HL-60 (cell line): ENCODE measurements at regions not wholly inside any gene's neighbourhood (a gene's known extent, or its start where the extent isn't known, plus 50 kb on each side); places are given as distances from the start of the nearest gene placed in this dataset.
"Not testable (repeated sequence)": the region's sequence is repeated elsewhere in the genome, so short reads cannot be mapped to it uniquely, and the experiment has no call there.

Experiments used
- DNase-seq, 2 experiments: peaks; one replicate each; pipeline ENCODE4 v3.0.0-alpha.2; 2010 to 2020; ENCODE audit warnings: low read depth in 1 of 2, low spot score in 1 of 2
- H3K27ac ChIP-seq: fragments of 250-450 bp; sonication (Bioruptor Pico); replicated peaks from 2 replicates; pipeline ENCODE4 v1.5.1; 2020; ENCODE audit warnings: mild to moderate bottlenecking, moderate library complexity
- H3K27me3 ChIP-seq: fragments of 250-450 bp; sonication (Bioruptor Pico); 2 replicates; pipeline ENCODE4 v1.5.1; 2021; ENCODE audit warnings: mild to moderate bottlenecking, moderate library complexity; ENCODE audit not compliant: insufficient read depth, poor library complexity, severe bottlenecking
- H3K4me3 ChIP-seq: replicated peaks from 2 replicates; pipeline ENCODE4 v1.5.1; 2011; ENCODE audit warnings: mild to moderate bottlenecking, control low read depth, low read length; ENCODE audit not compliant: insufficient read depth
- GABPA ChIP-seq: IDR thresholded peaks from 2 replicates; pipeline ENCODE4 v1.6.1; 2012; ENCODE audit warnings: low read depth
- POLR2AphosphoS5 ChIP-seq: IDR thresholded peaks from 2 replicates; pipeline ENCODE4 v1.6.1; 2012; ENCODE audit warnings: low read depth
- SPI1 ChIP-seq: IDR thresholded peaks from 2 replicates; pipeline ENCODE4 v1.6.1; 2012; ENCODE audit warnings: low read depth, mild to moderate bottlenecking, borderline replicate concordance
- TF ChIP-seq, protein P1 (sequence below): IDR thresholded peaks from one replicate; pipeline ENCODE4 v1.5.1; 2011; ENCODE audit warnings: low read length, control low read depth, inconsistent platforms; ENCODE audit not compliant: insufficient read depth
- TF ChIP-seq, protein P2 (sequence below): IDR thresholded peaks from 2 replicates; pipeline ENCODE4 v1.6.1; 2012; ENCODE audit warnings: low read depth; ENCODE audit not compliant: insufficient replicate concordance

DNA sequence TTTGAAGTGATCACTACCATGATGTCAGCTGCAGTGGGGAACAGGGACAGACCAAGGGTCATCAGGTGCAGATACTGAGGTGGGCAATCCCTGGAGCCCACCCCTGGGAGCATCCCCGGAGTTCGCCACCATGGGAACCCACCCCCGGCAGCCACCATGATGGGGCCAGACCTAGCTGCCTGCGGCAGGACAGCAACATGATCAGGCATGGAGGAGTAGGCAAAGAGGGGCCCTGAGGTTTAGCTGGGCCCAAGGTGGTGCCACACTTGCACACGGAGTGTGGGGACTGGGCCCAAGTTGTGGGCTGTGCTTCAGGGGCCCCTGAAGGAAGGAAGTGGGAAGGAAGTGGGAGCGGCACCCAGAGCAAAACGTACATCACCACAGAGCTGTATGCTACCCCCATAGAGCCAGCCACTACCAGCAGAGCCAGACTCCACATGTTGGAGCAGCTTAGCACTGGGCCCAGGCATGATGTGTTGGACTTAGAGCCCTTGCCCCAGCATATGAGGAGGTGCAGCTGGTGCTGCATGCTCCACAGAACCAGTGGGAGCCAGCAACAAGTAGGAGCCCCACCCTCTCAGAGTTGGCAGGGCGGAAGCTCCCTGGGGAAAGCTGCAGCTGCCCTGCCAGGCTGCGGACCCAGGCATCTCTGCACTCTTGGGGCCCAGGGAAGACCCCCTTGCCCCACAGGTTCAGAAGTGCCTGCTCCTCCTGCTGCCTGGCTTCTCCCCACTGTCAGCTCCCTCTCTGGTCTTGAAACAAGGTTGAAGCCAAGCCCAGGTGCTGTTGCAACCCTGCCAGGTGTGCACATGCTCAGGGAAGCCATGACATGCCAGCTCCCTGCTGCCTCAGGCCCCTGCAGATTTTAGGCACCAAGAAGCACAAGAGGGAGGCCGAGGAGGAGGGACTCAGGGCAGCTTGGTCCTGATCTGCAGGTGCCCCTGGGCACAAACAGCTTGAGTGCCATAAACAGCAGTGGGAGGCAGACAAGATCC lies 515.3 kb downstream of the ZBBX start:
- Histone ChIP-seq H3K27me3 (no peaks in the 10 kb centered on the region), H3K27ac (no peak overlapping the region), H3K4me3 (no peak overlapping the region)
- no peak for TF ChIP-seq SPI1
- TF ChIP-seq POLR2AphosphoS5: no peak
- TF ChIP-seq, protein P1, sequence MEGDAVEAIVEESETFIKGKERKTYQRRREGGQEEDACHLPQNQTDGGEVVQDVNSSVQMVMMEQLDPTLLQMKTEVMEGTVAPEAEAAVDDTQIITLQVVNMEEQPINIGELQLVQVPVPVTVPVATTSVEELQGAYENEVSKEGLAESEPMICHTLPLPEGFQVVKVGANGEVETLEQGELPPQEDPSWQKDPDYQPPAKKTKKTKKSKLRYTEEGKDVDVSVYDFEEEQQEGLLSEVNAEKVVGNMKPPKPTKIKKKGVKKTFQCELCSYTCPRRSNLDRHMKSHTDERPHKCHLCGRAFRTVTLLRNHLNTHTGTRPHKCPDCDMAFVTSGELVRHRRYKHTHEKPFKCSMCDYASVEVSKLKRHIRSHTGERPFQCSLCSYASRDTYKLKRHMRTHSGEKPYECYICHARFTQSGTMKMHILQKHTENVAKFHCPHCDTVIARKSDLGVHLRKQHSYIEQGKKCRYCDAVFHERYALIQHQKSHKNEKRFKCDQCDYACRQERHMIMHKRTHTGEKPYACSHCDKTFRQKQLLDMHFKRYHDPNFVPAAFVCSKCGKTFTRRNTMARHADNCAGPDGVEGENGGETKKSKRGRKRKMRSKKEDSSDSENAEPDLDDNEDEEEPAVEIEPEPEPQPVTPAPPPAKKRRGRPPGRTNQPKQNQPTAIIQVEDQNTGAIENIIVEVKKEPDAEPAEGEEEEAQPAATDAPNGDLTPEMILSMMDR: no peak
- TF ChIP-seq, protein P2, sequence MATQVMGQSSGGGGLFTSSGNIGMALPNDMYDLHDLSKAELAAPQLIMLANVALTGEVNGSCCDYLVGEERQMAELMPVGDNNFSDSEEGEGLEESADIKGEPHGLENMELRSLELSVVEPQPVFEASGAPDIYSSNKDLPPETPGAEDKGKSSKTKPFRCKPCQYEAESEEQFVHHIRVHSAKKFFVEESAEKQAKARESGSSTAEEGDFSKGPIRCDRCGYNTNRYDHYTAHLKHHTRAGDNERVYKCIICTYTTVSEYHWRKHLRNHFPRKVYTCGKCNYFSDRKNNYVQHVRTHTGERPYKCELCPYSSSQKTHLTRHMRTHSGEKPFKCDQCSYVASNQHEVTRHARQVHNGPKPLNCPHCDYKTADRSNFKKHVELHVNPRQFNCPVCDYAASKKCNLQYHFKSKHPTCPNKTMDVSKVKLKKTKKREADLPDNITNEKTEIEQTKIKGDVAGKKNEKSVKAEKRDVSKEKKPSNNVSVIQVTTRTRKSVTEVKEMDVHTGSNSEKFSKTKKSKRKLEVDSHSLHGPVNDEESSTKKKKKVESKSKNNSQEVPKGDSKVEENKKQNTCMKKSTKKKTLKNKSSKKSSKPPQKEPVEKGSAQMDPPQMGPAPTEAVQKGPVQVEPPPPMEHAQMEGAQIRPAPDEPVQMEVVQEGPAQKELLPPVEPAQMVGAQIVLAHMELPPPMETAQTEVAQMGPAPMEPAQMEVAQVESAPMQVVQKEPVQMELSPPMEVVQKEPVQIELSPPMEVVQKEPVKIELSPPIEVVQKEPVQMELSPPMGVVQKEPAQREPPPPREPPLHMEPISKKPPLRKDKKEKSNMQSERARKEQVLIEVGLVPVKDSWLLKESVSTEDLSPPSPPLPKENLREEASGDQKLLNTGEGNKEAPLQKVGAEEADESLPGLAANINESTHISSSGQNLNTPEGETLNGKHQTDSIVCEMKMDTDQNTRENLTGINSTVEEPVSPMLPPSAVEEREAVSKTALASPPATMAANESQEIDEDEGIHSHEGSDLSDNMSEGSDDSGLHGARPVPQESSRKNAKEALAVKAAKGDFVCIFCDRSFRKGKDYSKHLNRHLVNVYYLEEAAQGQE: no peak
- no peak for TF ChIP-seq GABPA
- no peak for DNase-seq

DNA sequence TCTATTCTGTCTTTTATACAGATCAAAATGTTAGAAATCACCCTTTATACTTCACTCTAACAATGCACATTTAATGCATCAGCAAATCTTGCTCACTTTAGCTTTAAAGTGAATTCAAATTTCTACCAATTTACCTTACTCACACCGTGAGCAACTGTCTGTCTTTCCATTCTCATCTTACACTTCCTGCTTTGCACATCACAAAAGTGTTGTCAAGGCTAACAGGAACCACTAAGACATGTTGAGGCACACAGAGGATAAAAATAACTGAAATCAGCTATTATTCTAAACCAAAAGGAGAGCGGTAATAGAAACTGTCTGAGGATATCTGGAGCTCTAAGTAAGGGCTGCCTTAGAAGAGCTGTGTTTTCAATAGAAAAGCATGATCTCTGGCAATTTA lies 519.9 kb downstream of the ZBBX start:
- TF ChIP-seq GABPA: no peak
- no peak for TF ChIP-seq SPI1
- no peak for TF ChIP-seq POLR2AphosphoS5
- TF ChIP-seq, protein P2: no peak
- DNase-seq: no peak
- no peak overlapping the region for H3K27ac ChIP-seq
- no peaks in the 10 kb centered on the region for H3K27me3 ChIP-seq
- H3K4me3 ChIP-seq: no peak overlapping the region

DNA sequence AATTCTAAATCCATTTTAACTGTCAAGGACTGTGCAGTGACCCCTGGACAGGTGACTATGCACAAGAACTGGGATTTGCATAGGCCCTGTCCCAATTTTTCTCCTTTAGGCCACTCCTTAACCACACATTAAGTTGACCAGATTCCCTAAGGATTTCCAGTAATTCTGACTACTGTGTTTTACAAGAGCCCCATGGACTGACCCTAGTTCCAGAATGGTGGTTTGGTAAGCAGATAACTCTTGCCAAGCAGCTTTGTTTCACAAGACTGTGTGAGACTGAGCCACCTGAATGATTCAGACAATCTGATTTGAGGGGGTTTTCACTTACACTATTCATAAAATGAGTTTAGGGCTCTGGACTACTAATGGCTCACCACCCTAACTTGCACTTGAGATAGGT lies 535.8 kb downstream of the ZBBX start:
- no peak overlapping the region for H3K4me3 ChIP-seq
- DNase-seq: no peak
- no peak overlapping the region for H3K27ac ChIP-seq
- TF ChIP-seq SPI1: no peak
- TF ChIP-seq, protein P2: no peak
- TF ChIP-seq, protein P1: no peak
- TF ChIP-seq GABPA: no peak
- no peak for TF ChIP-seq POLR2AphosphoS5
- no peaks in the 10 kb centered on the region for H3K27me3 ChIP-seq

DNA sequence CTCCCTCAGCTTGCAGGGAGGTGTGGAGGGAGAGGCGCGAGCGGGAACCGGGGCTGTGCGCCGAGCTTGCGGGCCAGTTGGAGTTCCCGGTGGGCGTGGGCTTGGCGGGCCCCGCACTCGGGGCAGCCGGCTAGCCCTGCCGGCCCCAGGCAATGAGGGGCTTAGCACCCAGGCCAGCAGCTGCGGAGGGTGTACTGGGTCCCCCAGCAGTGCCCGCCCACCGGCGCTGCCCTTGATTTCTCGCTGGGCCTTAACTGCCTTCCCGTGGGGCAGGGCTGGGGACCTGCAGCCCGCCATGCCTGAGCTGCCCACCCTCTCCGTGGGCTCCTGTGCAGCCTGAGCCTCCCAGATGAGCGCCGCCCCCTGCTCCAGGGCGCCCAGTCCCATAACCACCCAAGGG lies 537.3 kb downstream of the ZBBX start:
- not testable (repeated sequence) for H3K27me3 ChIP-seq, DNase-seq, H3K27ac ChIP-seq, H3K4me3 ChIP-seq
